ENCODE measurements at regions not wholly inside any gene's neighbourhood (a gene's known extent, or its start where the extent isn't known, plus 50 kb on each side); places are given as distances from the start of the nearest gene placed in this dataset.

- in situ Hi-C loops (cut with HindIII; ENCODE audit: low sequenced_read_pairs) = no loop called here
- TF ChIP-seq, protein P1, sequence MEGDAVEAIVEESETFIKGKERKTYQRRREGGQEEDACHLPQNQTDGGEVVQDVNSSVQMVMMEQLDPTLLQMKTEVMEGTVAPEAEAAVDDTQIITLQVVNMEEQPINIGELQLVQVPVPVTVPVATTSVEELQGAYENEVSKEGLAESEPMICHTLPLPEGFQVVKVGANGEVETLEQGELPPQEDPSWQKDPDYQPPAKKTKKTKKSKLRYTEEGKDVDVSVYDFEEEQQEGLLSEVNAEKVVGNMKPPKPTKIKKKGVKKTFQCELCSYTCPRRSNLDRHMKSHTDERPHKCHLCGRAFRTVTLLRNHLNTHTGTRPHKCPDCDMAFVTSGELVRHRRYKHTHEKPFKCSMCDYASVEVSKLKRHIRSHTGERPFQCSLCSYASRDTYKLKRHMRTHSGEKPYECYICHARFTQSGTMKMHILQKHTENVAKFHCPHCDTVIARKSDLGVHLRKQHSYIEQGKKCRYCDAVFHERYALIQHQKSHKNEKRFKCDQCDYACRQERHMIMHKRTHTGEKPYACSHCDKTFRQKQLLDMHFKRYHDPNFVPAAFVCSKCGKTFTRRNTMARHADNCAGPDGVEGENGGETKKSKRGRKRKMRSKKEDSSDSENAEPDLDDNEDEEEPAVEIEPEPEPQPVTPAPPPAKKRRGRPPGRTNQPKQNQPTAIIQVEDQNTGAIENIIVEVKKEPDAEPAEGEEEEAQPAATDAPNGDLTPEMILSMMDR (IDR thresholded peaks at IDR 0.05; ENCODE audit: low read depth, low read length, missing control alignments) = no peak
- H3K4me3 ChIP-seq (ENCODE audit: low read depth, low read length) = no peak overlapping the region
- DNase-seq (ENCODE audit: low read depth) = no peak
Observed at GRCh38 chr10:33391611-33392465, 57.4 kb upstream of the NRP1 start.

DNA sequence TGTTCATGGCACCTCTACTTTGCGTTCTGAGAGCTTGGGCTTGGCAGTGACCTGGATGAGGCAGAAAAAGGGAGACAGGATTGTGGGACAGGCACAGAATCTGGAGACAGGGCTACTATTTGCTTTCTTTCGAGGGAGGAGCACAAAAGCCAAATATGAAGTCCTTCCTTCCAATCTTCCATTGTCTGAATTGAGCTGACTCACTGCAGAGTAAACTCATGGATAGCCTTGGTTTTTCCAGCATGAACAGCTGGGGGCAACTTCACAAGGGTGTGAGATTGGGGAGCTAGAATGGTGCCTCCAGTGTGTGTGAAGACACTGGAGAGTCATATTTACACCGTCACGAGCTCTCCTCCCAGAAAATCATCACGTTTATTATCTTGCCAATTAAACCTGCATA, 55.6 kb upstream of the NRP1 start:
- no peak for DNase-seq (ENCODE audit: low read depth)
- no peak overlapping the region for H3K4me3 ChIP-seq (ENCODE audit: low read depth, low read length)
- in situ Hi-C loops (cut with HindIII; ENCODE audit: low sequenced_read_pairs) = no loop called here
- TF ChIP-seq, protein P1 (IDR thresholded peaks at IDR 0.05; ENCODE audit: low read depth, low read length, missing control alignments) = no peak

- no peak for DNase-seq (ENCODE audit: low read depth)
- in situ Hi-C loops (cut with HindIII; ENCODE audit: low sequenced_read_pairs) = no loop called here
- TF ChIP-seq, protein P1 (IDR thresholded peaks at IDR 0.05; ENCODE audit: low read depth, low read length, missing control alignments) = no peak
- H3K4me3 ChIP-seq (ENCODE audit: low read depth, low read length) = no peak overlapping the region
Observed at GRCh38 chr10:33388785-33389184, 54.3 kb upstream of the NRP1 start.

- in situ Hi-C loops (cut with HindIII; ENCODE audit: low sequenced_read_pairs) = no loop called here
- H3K4me3 ChIP-seq (ENCODE audit: low read depth, low read length) = no peak overlapping the region
- DNase-seq (ENCODE audit: low read depth) = no peak
- TF ChIP-seq, protein P1 (IDR thresholded peaks at IDR 0.05; ENCODE audit: low read depth, low read length, missing control alignments) = no peak
Observed at GRCh38 chr10:33388382-33388781, 53.9 kb upstream of the NRP1 start.

- DNase-seq (ENCODE audit: low read depth) = no peak
- in situ Hi-C loops (cut with HindIII; ENCODE audit: low sequenced_read_pairs) = no loop called here
- H3K4me3 ChIP-seq (ENCODE audit: low read depth, low read length) = no peak overlapping the region
- TF ChIP-seq, protein P1 (IDR thresholded peaks at IDR 0.05; ENCODE audit: low read depth, low read length, missing control alignments) = no peak
Observed at GRCh38 chr10:33387720-33388119, 53.3 kb upstream of the NRP1 start.

GRCh38 chr10:33386926-33387325, 52.5 kb upstream of the NRP1 start:
- TF ChIP-seq, protein P1 (IDR thresholded peaks at IDR 0.05; ENCODE audit: low read depth, low read length, missing control alignments) = no peak
- DNase-seq (ENCODE audit: low read depth) = no peak
- no peak overlapping the region for H3K4me3 ChIP-seq (ENCODE audit: low read depth, low read length)
- in situ Hi-C loops (cut with HindIII; ENCODE audit: low sequenced_read_pairs) = no loop called here

Measured in astrocyte of the cerebellum (primary cell).